CD4-positive, alpha-beta memory T cell (primary cell): ENCODE measurements at regions not wholly inside any gene's neighbourhood (a gene's known extent, or its start where the extent isn't known, plus 50 kb on each side); places are given as distances from the start of the nearest gene placed in this dataset.

Source experiments
- CTCF ChIA-PET: fragments of 350-600 bp; sonication (Branson Sonifier 250); formaldehyde crosslinking; loops from one replicate; lab custom pipeline; 2021; ENCODE audit warnings: inconsistent platforms; ENCODE audit not compliant: partially characterized antibody; lab: Charles Lee
- POLR2A ChIA-PET: fragments of 350-600 bp; sonication (Branson Sonifier 250); formaldehyde crosslinking; loops from one replicate; lab custom pipeline; 2021; ENCODE audit not compliant: partially characterized antibody; lab: Charles Lee
- DNase-seq, 5 donors: peaks; one replicate each; pipeline versions ENCODE4 v3.0.0 to v3.0.0-alpha.2; 2020 to 2022; ENCODE audit warnings: mixed read lengths in 1 of 5
- H3K27ac ChIP-seq: one replicate; pipeline ENCODE4 v1.7.0; 2013; ENCODE audit warnings: low read depth, low read length
- H3K27me3 ChIP-seq: 2 replicates; pipeline ENCODE4 v1.7.0; 2013; ENCODE audit warnings: mild to moderate bottlenecking, low read length, moderate library complexity; ENCODE audit not compliant: insufficient read depth
- H3K36me3 ChIP-seq: 2 replicates; pipeline ENCODE4 v1.7.0; 2013; ENCODE audit warnings: mild to moderate bottlenecking, low read length, moderate library complexity; ENCODE audit not compliant: insufficient read depth
- H3K4me1 ChIP-seq: 2 replicates; pipeline ENCODE4 v1.7.0; 2013; ENCODE audit warnings: mild to moderate bottlenecking, low read length, moderate library complexity; ENCODE audit not compliant: insufficient read depth
- H3K4me3 ChIP-seq, 2 donors: one replicate each; pipeline ENCODE4 v1.7.0; 2013; ENCODE audit warnings: low read length in 2 of 2, mild to moderate bottlenecking in 1 of 2
- H3K9me3 ChIP-seq, 2 donors: one replicate each; pipeline ENCODE4 v1.7.0; 2013; ENCODE audit warnings: low read length in 2 of 2, control low read depth in 1 of 2; ENCODE audit not compliant: control insufficient read depth in 1 of 2
- H3K27ac Mint-ChIP-seq, 7 donors: one replicate each; pipeline ENCODE4 v1.8.0; 2020 to 2021; ENCODE audit warnings: mixed read lengths in 7 of 7, mild to moderate bottlenecking in 6 of 7, inconsistent platforms in 3 of 7, moderate library complexity in 3 of 7
- H3K27me3 Mint-ChIP-seq, 2 donors: one replicate each; pipeline ENCODE4 v1.8.0; 2020 to 2021; ENCODE audit warnings: mixed read lengths in 2 of 2
- H3K36me3 Mint-ChIP-seq, 2 donors: one replicate each; pipeline ENCODE4 v1.8.0; 2020 to 2021; ENCODE audit warnings: mixed read lengths in 2 of 2, inconsistent platforms in 1 of 2, mild to moderate bottlenecking in 1 of 2
- H3K4me1 Mint-ChIP-seq, 4 donors: one replicate each; pipeline ENCODE4 v1.8.0; 2020 to 2021; ENCODE audit warnings: mixed read lengths in 4 of 4, mild to moderate bottlenecking in 1 of 4
- H3K4me3 Mint-ChIP-seq, 8 donors: one replicate each; pipeline ENCODE4 v1.8.0; 2020 to 2021; ENCODE audit warnings: mixed read lengths in 8 of 8, mild to moderate bottlenecking in 7 of 8, moderate library complexity in 6 of 8, inconsistent platforms in 3 of 8
- H3K9me3 Mint-ChIP-seq, 8 donors: one replicate each; pipeline ENCODE4 v1.8.0; 2020 to 2021; ENCODE audit warnings: mixed read lengths in 8 of 8, mild to moderate bottlenecking in 5 of 8, inconsistent platforms in 3 of 8, moderate library complexity in 1 of 8
- intact Hi-C: fragments of 100-400 bp; cut with micrococcal nuclease; formaldehyde crosslinking; loops from one replicate; pipeline ENCODE4 v1.15.1; 2023

- DNase-seq: no peak
- Mint-ChIP-seq H3K27ac (no peak overlapping the region), H3K4me1 (no peaks in the 10 kb centered on the region), H3K9me3 (peaks cover 0 to 3% (median 0%) of the 10 kb centered on the region in 8 donors), H3K36me3 (no peaks in the 10 kb centered on the region), H3K27me3 (no peaks in the 10 kb centered on the region), H3K4me3 (no peak overlapping the region)
- Histone ChIP-seq H3K4me3 (no peak overlapping the region), H3K4me1 (no peaks in the 10 kb centered on the region), H3K27ac (no peak overlapping the region), H3K9me3 (no peaks in the 10 kb centered on the region), H3K27me3 (no peaks in the 10 kb centered on the region), H3K36me3 (no peaks in the 10 kb centered on the region)
- ChIA-PET CTCF (no interaction called here), POLR2A (no interaction called here)
- intact Hi-C loops: no loop called here
These were observed 185.6 kb downstream of the INSC start for GRCh38 chr11:15300341-15300740.

DNA sequence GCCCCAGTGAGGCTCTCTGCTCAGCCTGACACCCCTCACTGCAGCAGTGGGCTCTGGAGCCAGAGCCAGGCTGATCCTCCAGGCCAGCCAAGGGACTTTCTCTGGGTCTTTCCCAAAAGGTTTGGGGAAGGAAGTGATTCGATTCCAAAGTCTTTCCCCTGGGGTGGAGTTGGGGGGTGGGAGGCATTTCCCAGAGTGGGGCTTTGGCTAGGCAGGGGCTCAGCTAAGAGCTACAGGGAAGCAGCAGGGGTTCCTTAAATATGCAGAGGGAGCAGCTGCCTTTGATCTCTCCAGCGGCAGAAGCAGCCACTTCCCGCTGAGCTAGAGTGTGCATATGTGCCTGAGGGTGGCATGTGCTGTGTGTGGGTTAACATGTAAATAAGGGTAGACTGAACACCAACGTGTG is 192.9 kb downstream of the INSC start:
- intact Hi-C loops: no loop called here
- Mint-ChIP-seq H3K27me3 (peaks cover 0 to 9% of the 10 kb centered on the region in 2 donors), H3K27ac (no peak overlapping the region), H3K9me3 (peaks cover 0 to 3% (median 0%) of the 10 kb centered on the region in 8 donors), H3K4me3 (no peak overlapping the region), H3K4me1 (no peaks in the 10 kb centered on the region), H3K36me3 (no peaks in the 10 kb centered on the region)
- CTCF ChIA-PET: no interaction called here
- Histone ChIP-seq H3K27me3 (no peaks in the 10 kb centered on the region), H3K27ac (no peak overlapping the region), H3K4me1 (no peaks in the 10 kb centered on the region), H3K9me3 (no peaks in the 10 kb centered on the region), H3K4me3 (no peak overlapping the region), H3K36me3 (no peaks in the 10 kb centered on the region)
- DNase-seq: no peak
- POLR2A ChIA-PET: no interaction called here

DNA sequence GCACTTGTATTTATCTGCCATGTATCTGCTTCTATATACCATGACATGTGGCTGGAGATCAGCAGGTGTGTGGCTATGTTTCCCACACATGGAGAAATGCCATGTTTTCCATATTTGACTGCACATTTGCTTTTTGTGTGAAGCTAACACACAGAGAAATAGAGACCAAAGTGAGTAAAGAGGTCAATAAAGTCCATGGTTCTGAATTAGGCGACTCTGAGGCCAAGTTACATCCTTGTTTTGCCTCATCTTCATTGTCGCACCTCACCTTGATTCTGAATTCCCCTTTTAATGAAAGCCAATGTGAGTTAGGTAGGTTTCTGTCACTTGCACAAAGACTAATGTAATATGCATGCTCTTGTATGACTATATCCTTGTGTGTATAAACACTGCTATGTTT is 194.1 kb downstream of the INSC start:
- POLR2A ChIA-PET: no interaction called here
- H3K4me3 Mint-ChIP-seq: no peak overlapping the region
- Histone ChIP-seq H3K27me3 (no peaks in the 10 kb centered on the region), H3K36me3 (no peaks in the 10 kb centered on the region), H3K27ac (no peak overlapping the region), H3K9me3 (no peaks in the 10 kb centered on the region), H3K4me1 (no peaks in the 10 kb centered on the region), H3K4me3 (no peak overlapping the region)
- intact Hi-C loops: no loop called here
- no peak overlapping the region for H3K27ac Mint-ChIP-seq
- no peaks in the 10 kb centered on the region for H3K4me1 Mint-ChIP-seq
- H3K9me3 Mint-ChIP-seq: peaks cover 0 to 4% (median 0%) of the 10 kb centered on the region in 8 donors
- CTCF ChIA-PET: no interaction called here
- H3K27me3 Mint-ChIP-seq: peaks cover 0 to 9% of the 10 kb centered on the region in 2 donors
- no peak for DNase-seq
- no peaks in the 10 kb centered on the region for H3K36me3 Mint-ChIP-seq

DNA sequence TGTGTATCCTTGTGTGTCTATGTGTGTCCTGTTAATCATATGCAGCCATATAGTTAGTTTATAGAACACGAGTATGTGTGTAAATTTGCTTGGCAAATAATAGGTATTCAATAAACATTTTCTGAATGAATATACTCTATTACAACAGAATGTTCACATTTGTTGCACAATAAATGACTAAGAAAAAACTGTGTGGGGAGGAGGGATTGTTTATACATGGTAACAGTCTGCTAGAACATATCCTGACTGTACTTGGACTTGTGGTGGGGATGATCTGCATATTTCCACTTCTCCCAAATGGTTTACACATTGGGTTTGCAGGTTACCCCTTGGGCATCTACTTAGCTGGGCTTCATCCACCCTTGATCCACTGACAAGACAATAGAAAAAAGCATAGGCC is 194.6 kb downstream of the INSC start:
- Mint-ChIP-seq H3K9me3 (peaks cover 0 to 4% (median 0%) of the 10 kb centered on the region in 8 donors), H3K4me3 (no peak overlapping the region), H3K27ac (no peak overlapping the region), H3K27me3 (peaks cover 0 to 9% of the 10 kb centered on the region in 2 donors), H3K4me1 (no peaks in the 10 kb centered on the region), H3K36me3 (no peaks in the 10 kb centered on the region)
- no peak for DNase-seq
- intact Hi-C loops: no loop called here
- ChIA-PET CTCF (no interaction called here), POLR2A (no interaction called here)
- Histone ChIP-seq H3K27me3 (no peaks in the 10 kb centered on the region), H3K27ac (no peak overlapping the region), H3K9me3 (no peaks in the 10 kb centered on the region), H3K4me1 (no peaks in the 10 kb centered on the region), H3K4me3 (no peak overlapping the region), H3K36me3 (no peaks in the 10 kb centered on the region)

DNA sequence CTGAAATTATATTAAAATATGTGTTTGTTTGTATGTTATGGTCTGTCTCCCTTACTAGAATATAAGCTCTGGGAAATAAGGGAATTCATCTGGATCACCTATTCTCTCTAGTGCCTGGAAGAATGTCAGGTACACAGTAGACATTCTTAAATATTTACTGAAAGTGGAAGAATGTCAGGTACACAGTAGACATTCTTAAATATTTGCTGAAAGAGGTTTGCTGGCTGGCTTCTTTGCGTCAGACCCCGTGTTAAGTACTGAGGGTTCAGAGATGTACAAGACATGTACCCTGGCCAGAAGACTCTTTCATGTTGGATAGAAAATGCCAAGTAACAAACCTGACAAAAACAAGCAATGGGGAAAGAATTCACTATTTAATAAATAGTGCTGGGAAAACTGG is 199.1 kb downstream of the INSC start:
- Mint-ChIP-seq H3K4me1 (no peaks in the 10 kb centered on the region), H3K9me3 (peaks cover 0 to 3% (median 2%) of the 10 kb centered on the region in 8 donors), H3K36me3 (no peaks in the 10 kb centered on the region), H3K27ac (no peak overlapping the region), H3K27me3 (peaks cover 0 to 6% of the 10 kb centered on the region in 2 donors), H3K4me3 (no peak overlapping the region)
- Histone ChIP-seq H3K27me3 (no peaks in the 10 kb centered on the region), H3K4me1 (no peaks in the 10 kb centered on the region), H3K36me3 (no peaks in the 10 kb centered on the region), H3K4me3 (no peak overlapping the region), H3K27ac (no peak overlapping the region), H3K9me3 (no peaks in the 10 kb centered on the region)
- intact Hi-C loops: no loop called here
- ChIA-PET CTCF (no interaction called here), POLR2A (no interaction called here)
- DNase-seq: no peak

- CTCF ChIA-PET: no interaction called here
- Histone ChIP-seq H3K4me3 (no peak overlapping the region), H3K9me3 (no peaks in the 10 kb centered on the region), H3K4me1 (no peaks in the 10 kb centered on the region), H3K27me3 (no peaks in the 10 kb centered on the region), H3K27ac (no peak overlapping the region), H3K36me3 (no peaks in the 10 kb centered on the region)
- intact Hi-C loops: no loop called here
- Mint-ChIP-seq H3K9me3 (peaks cover 0 to 5% (median 0%) of the 10 kb centered on the region in 8 donors), H3K4me3 (no peak overlapping the region), H3K36me3 (no peaks in the 10 kb centered on the region), H3K4me1 (no peaks in the 10 kb centered on the region), H3K27me3 (peaks cover 0 to 3% of the 10 kb centered on the region in 2 donors), H3K27ac (no peak overlapping the region)
- no peak for DNase-seq
- POLR2A ChIA-PET: no interaction called here
These were observed 204.1 kb downstream of the INSC start for GRCh38 chr11:15318814-15319213.

DNA sequence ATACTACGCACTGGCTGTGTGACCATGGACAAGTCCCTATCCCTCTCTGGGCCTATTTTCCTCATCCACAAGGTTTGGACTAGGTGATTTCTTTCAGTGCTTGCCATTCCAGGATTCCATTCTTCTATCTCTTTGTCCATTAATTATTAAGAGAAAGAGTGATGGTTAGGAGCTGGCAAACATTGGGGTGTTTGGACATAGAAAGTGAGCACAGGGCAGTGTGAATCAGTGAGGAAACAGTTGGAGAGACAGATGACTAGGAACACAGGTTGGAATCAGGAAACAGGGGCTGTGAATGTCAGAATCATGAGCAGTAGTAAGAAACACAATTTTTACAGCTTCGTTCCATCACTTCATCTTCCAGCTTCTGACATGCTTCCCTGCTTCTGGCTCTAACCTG is 211.8 kb downstream of the INSC start:
- CTCF ChIA-PET: no interaction called here
- H3K9me3 ChIP-seq: no peaks in the 10 kb centered on the region

GRCh38 chr11:15327786-15328231 is 213.1 kb downstream of the INSC start:
- POLR2A ChIA-PET: no interaction called here
- H3K27me3 Mint-ChIP-seq: peaks cover 0 to 2% of the 10 kb centered on the region in 2 donors
- H3K9me3 Mint-ChIP-seq: no peaks in the 10 kb centered on the region
- Histone ChIP-seq H3K27me3 (no peaks in the 10 kb centered on the region), H3K27ac (no peak overlapping the region), H3K4me1 (no peaks in the 10 kb centered on the region), H3K4me3 (no peak overlapping the region), H3K36me3 (no peaks in the 10 kb centered on the region), H3K9me3 (no peaks in the 10 kb centered on the region)
- DNase-seq: no peak
- H3K36me3 Mint-ChIP-seq: no peaks in the 10 kb centered on the region
- H3K4me1 Mint-ChIP-seq: no peaks in the 10 kb centered on the region
- intact Hi-C loops: no loop called here
- H3K27ac Mint-ChIP-seq: no peak overlapping the region
- no peak overlapping the region for H3K4me3 Mint-ChIP-seq
- CTCF ChIA-PET: interaction anchor here (1.8 kb wide), 1 partner anchor 11 kb away, joined by 5 read pairs; no protein-coding TSS in a partner anchor

More for the DNA sequence above, 211.8 kb downstream of the INSC start:
- H3K4me1 Mint-ChIP-seq: no peaks in the 10 kb centered on the region
- no peak overlapping the region for H3K4me3 ChIP-seq
- no peaks in the 10 kb centered on the region for H3K36me3 Mint-ChIP-seq
- intact Hi-C loops: no loop called here
- H3K9me3 Mint-ChIP-seq: no peaks in the 10 kb centered on the region
- no peaks in the 10 kb centered on the region for H3K27me3 ChIP-seq
- POLR2A ChIA-PET: no interaction called here
- H3K27ac ChIP-seq: no peak overlapping the region
- peaks cover 0 to 3% of the 10 kb centered on the region in 2 donors for H3K27me3 Mint-ChIP-seq
- H3K27ac Mint-ChIP-seq: no peak overlapping the region
- no peaks in the 10 kb centered on the region for H3K36me3 ChIP-seq
- H3K4me3 Mint-ChIP-seq: no peak overlapping the region
- no peaks in the 10 kb centered on the region for H3K4me1 ChIP-seq
- DNase-seq: no peak
